ENCODE measurements at regions not wholly inside any gene's neighbourhood (a gene's known extent, or its start where the extent isn't known, plus 50 kb on each side); places are given as distances from the start of the nearest gene placed in this dataset.

- H3K4me1 ChIP-seq = no peaks in the 10 kb centered on the region
- no peaks in the 10 kb centered on the region for H3K36me3 ChIP-seq
- no peak for TF ChIP-seq EP300 (IDR thresholded peaks at IDR 0.05)
- TF ChIP-seq POLR2AphosphoS5 (IDR thresholded peaks at IDR 0.05) = no peak
- no peak for TF ChIP-seq CTCF (IDR thresholded peaks at IDR 0.05)
- TF ChIP-seq POLR2A (IDR thresholded peaks at IDR 0.05) = no peak
- WGBS, 2 donors (ENCODE audit: low coverage in 1 of 2) = 75 to 89% methylated on average over 1 to 2 of the region's 2 CpGs
- no peaks in the 10 kb centered on the region for H3K27me3 ChIP-seq
- no peak for ATAC-seq
- H3K4me3 ChIP-seq = no peak overlapping the region
- H3K9me3 ChIP-seq = peaks cover 0 to 20% (median 0%) of the 10 kb centered on the region in 3 donors
- no peak overlapping the region for H3K27ac ChIP-seq
Measured at GRCh38 chr13:34793301-34793700, 148.8 kb upstream of the NBEA start.

- ATAC-seq = no peak
- Histone ChIP-seq H3K27ac (no peak overlapping the region), H3K9me3 (no peaks in the 10 kb centered on the region), H3K4me3 (no peak overlapping the region), H3K4me1 (no peaks in the 10 kb centered on the region), H3K27me3 (no peaks in the 10 kb centered on the region), H3K36me3 (no peaks in the 10 kb centered on the region)
- TF ChIP-seq EP300 (IDR thresholded peaks at IDR 0.05) (no peak), CTCF (IDR thresholded peaks at IDR 0.05) (no peak), POLR2AphosphoS5 (IDR thresholded peaks at IDR 0.05) (no peak), POLR2A (IDR thresholded peaks at IDR 0.05) (no peak)
- 60 to 66% methylated on average over 3 to 4 of the region's 4 CpGs for WGBS, 2 donors (ENCODE audit: low coverage in 1 of 2)
Measured at GRCh38 chr13:34803756-34804155, 138.3 kb upstream of the NBEA start.

GRCh38 chr13:34805347-34805746 is 136.7 kb upstream of the NBEA start:
- TF ChIP-seq POLR2A (IDR thresholded peaks at IDR 0.05) (no peak), CTCF (IDR thresholded peaks at IDR 0.05) (no peak), EP300 (IDR thresholded peaks at IDR 0.05) (no peak), POLR2AphosphoS5 (IDR thresholded peaks at IDR 0.05) (no peak)
- Histone ChIP-seq H3K4me1 (no peaks in the 10 kb centered on the region), H3K4me3 (no peak overlapping the region), H3K36me3 (no peaks in the 10 kb centered on the region), H3K27ac (no peak overlapping the region), H3K9me3 (no peaks in the 10 kb centered on the region), H3K27me3 (no peaks in the 10 kb centered on the region)
- no peak for ATAC-seq
- 83% methylated on average over 1 of the region's 1 CpG for WGBS, 2 donors (ENCODE audit: low coverage in 1 of 2)

- no peak for ATAC-seq
- H3K27ac ChIP-seq = no peak overlapping the region
- TF ChIP-seq EP300 (IDR thresholded peaks at IDR 0.05) = no peak
- TF ChIP-seq POLR2AphosphoS5 (IDR thresholded peaks at IDR 0.05) = no peak
- TF ChIP-seq POLR2A (IDR thresholded peaks at IDR 0.05) = no peak
- no peaks in the 10 kb centered on the region for H3K27me3 ChIP-seq
- H3K36me3 ChIP-seq = no peaks in the 10 kb centered on the region
- H3K9me3 ChIP-seq = peaks cover 0 to 10% (median 0%) of the 10 kb centered on the region in 3 donors
- no peak overlapping the region for H3K4me3 ChIP-seq
- no peaks in the 10 kb centered on the region for H3K4me1 ChIP-seq
Measured at GRCh38 chr13:34808649-34809048, 133.4 kb upstream of the NBEA start.

GRCh38 chr13:34810996-34811395 is 131.1 kb upstream of the NBEA start:
- H3K4me3 ChIP-seq = no peak overlapping the region
- WGBS, 2 donors (ENCODE audit: low coverage in 1 of 2) = 86 to 100% methylated on average over 1 of the region's 3 CpGs
- H3K36me3 ChIP-seq = no peaks in the 10 kb centered on the region
- TF ChIP-seq EP300 (IDR thresholded peaks at IDR 0.05) = no peak
- no peak for TF ChIP-seq POLR2A (IDR thresholded peaks at IDR 0.05)
- no peak for TF ChIP-seq POLR2AphosphoS5 (IDR thresholded peaks at IDR 0.05)
- no peak for TF ChIP-seq CTCF (IDR thresholded peaks at IDR 0.05)
- no peak overlapping the region for H3K27ac ChIP-seq
- no peaks in the 10 kb centered on the region for H3K27me3 ChIP-seq
- no peak for ATAC-seq
- peaks cover 0 to 10% (median 0%) of the 10 kb centered on the region in 3 donors for H3K9me3 ChIP-seq
- peaks cover 0 to 5% (median 0%) of the 10 kb centered on the region in 3 donors for H3K4me1 ChIP-seq

Data from gastroesophageal sphincter (tissue), 4 donors.